ENCODE measurements at regions not wholly inside any gene's neighbourhood (a gene's known extent, or its start where the extent isn't known, plus 50 kb on each side); places are given as distances from the start of the nearest gene placed in this dataset.

GRCh38 chr3:152192050-152192449, 76.7 kb upstream of the MBNL1 start:
- intact Hi-C loops (cut with micrococcal nuclease): loop anchor here (2.0 to 10.0 kb wide), 3 partner anchors 27 to 973 kb away; partner anchors contain the start of gene RAP2B

DNA sequence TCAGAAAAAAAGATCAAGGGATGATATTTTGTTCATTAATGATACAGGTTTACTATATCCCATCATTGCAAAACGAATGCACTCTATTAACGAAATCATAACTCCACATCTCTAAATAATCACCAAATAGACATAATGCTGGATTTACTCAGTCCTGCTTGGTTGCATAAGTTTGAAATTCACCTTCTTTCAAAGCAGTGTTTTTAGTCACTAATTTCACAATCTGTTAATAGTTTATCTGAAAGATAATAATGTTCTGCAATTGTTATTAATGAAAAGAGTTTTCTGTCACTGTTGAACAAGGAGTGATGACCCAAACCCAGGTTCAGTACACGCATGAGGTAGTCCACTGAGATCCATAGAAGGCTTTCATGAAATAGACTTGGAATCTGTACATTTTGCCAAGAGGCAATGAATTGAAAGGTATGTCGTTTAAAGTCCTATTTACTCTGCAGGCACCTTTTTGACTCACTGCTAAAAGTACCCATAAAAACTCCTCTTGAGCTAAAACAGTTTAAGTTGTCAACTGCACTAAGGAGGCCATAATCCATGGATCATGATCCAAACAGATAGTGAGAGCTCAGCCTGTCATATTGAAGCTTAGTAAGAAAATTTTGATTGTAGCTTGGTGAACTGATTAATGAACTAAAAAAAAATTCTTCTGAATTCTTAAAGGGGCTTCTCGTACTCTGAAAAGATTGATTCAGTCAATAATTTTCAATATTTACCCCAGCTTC, 75.6 kb upstream of the MBNL1 start:
- intact Hi-C loops (cut with micrococcal nuclease): loop anchor here (2.0 to 10.0 kb wide), 3 partner anchors 26 to 972 kb away; partner anchors contain the start of gene RAP2B

DNA sequence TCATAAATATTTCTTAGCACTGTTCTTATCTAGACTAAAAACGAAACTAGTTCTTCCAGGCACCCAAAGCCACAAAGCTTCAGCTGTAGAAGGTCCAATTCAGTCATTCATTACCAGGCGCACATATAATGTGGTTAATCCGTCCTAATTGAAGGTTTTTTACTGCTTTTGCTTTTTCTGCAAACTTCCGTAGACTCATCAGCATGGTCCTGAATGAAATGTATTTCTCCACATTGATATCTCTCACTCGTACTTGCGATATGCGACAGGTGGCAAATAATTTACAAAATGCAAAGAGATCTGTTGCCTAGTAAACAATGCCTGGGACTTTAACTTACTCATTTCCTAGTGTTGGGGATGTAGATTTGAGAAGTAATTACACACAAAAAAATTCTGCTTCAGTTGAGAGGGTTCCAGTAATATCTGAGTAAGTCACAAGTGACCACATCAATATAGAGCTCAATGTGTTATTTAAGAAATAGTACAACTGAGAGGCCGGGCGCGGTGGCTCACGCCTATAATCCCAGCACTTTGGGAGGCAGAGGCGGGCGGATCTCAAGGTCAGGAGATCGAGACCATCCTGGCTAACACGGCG, 75.0 kb upstream of the MBNL1 start:
- intact Hi-C loops (cut with micrococcal nuclease): loop anchor here (2.0 to 10.0 kb wide), 3 partner anchors 25 to 971 kb away; partner anchors contain the start of gene RAP2B

DNA sequence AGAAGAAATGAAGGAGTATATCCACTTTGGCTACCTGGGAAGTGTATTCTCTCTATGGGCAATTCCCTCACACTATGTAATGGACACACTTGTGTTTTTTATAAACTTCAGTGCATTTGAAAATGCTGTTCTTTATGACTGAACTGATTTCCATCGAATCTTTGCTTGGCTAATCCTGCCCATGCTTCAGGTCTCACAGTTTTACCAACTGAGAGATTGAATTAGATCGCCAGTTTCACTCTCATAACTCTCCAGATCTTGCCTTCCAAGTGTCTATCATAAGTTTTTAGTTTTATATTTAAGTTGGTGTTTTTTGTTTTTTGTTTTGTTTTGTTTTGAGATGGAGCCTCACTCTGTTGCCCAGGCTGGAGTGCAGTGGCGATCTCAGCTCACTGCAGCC, 73.5 kb upstream of the MBNL1 start:
- intact Hi-C loops (cut with micrococcal nuclease): loop anchor here (5.0 to 10.0 kb wide), 3 partner anchors 497 to 993 kb away; partner anchors contain the start of genes GPR171 and RAP2B

GRCh38 chr3:152196782-152197181, 71.9 kb upstream of the MBNL1 start:
- intact Hi-C loops (cut with micrococcal nuclease): loop anchor here (1.0 to 10.0 kb wide), 4 partner anchors 72 to 994 kb away; partner anchors contain the start of genes GPR171, MBNL1 and RAP2B

GRCh38 chr3:152197451-152197850, 71.3 kb upstream of the MBNL1 start:
- intact Hi-C loops (cut with micrococcal nuclease): loop anchor here (1.0 to 10.0 kb wide), 4 partner anchors 71 to 995 kb away; partner anchors contain the start of genes GPR171, MBNL1 and RAP2B

DNA sequence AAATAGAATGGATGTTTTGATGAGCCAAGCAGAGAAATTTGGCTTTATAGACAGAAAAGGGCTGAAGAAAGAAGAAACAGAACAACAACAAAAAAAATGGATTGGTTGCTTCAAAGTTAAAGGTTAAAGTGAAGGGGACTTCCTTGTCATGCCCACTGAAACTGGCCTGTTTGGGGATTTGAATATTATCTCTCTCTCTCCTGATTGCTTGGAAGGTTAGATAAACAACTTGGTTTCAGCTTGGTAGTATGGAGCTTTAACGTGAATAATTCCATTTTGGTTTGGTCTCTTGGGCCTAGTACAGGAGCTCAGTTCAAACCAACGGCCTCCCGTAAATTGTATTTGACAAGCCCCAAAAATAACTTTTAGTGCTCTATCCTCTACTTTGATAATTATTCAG, 70.8 kb upstream of the MBNL1 start:
- intact Hi-C loops (cut with micrococcal nuclease): loop anchor here (1.0 to 10.0 kb wide), 4 partner anchors 70 to 996 kb away; partner anchors contain the start of genes GPR171, MBNL1 and RAP2B

GRCh38 chr3:152198665-152199064, 70.1 kb upstream of the MBNL1 start:
- intact Hi-C loops (cut with micrococcal nuclease): loop anchor here (5.0 to 10.0 kb wide), 3 partner anchors 494 to 996 kb away; partner anchors contain the start of genes GPR171 and RAP2B

DNA sequence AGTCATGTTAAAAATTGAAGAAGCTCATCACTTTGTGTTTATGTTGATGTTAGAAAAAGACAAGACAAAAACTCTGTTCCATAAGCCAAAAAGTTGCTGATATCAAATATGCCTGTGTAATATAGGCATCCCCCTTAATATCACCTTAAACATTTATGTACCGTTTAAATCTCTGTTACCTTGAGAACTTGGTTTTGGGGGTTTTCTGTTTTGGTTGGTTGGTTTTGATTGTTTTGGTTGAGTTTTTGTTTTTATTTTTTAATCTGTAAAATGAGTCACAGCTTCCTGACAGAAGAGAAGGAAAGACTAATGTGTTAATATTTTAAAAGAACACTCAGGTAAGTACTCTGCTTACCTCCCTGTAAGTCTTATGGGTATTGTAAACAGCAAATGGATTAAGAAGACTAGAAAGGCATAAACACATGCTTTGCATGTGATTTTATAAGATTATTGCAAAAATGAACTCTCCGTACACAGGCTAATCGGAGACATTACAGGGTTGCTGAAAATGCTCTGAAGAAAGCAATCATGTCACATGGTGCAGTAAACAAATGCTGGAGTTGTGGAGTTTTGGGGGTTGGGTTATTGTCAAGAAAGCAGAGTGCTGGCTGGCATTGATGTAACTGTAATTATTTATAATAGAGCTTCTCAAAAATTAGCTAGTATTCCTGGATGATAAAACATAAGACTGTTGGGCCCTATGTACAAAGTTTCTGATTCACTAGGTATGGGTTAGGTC, 69.5 kb upstream of the MBNL1 start:
- intact Hi-C loops (cut with micrococcal nuclease): loop anchor here (5.0 to 10.0 kb wide), 3 partner anchors 493 to 997 kb away; partner anchors contain the start of genes GPR171 and RAP2B

DNA sequence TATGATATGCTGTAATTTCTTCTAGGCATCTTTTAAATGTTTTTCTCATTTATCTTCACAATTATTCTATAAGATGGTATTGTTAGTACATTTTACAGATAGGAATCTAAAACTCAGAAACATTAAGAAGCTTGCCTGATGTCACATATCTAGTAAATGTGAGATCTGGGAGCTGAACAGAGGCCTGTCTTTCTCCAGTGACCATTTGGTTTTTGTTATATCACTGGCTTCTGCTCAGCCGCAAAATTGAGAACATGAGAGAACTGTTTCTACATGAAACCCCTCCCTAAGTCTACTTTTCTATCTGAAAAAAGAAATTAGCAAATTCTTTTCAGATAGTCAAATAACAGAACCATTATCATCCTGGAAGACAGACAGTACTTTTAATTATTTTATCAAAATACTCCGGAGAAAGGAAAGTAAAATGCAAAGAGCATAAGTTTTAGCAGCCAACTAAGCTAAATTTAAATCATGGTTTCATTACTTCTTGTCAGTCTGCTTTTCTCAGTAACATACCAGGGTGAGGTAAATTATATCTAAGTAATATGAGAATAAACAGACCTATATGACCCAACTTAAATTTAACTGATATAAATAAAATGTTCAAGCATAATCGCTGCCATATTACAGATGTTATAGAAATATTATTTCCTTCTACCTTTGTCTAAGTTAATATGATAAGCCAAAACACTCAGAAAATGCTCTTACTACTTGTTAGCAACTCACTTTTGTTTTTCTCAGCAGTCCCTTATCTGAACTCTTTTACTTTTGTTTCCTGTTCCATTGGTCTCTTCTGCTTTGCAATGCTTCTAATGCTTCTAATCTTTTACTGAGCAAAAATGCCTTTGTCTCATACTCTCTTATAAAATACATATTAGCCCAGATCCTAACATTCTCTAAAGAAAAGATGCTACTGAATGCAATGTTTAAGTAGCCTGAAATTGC, 68.0 kb upstream of the MBNL1 start:
- intact Hi-C loops (cut with micrococcal nuclease): loop anchor here (1.0 kb wide), 1 partner anchor 43 kb away; no protein-coding TSS in a partner anchor

GRCh38 chr3:152202976-152203626, 65.6 kb upstream of the MBNL1 start:
- intact Hi-C loops (cut with micrococcal nuclease): no loop called here

DNA sequence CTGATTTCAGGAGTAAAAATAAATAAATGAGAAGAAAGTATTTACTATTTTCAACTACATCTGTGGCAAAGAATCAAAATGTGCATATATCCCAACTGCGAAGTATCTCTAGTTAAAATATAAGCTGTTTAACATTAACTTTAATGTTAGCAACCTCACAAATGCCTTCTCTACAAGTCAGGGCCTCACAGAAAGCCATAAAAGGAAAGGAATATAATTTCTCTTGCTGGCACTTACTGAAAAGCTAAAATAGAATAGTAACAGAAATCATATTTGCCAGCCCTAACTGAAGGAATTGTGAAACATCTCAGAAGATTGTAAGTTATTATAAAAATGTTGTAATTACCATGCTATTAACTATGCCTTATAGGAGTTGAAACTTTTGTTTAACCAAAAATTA, 65.1 kb upstream of the MBNL1 start:
- intact Hi-C loops (cut with micrococcal nuclease): loop anchor here (2.0 kb wide), 1 partner anchor 15 kb away; no protein-coding TSS in a partner anchor

GRCh38 chr3:152204218-152204617, 64.5 kb upstream of the MBNL1 start:
- intact Hi-C loops (cut with micrococcal nuclease): loop anchor here (2.0 kb wide), 1 partner anchor 15 kb away; no protein-coding TSS in a partner anchor

DNA sequence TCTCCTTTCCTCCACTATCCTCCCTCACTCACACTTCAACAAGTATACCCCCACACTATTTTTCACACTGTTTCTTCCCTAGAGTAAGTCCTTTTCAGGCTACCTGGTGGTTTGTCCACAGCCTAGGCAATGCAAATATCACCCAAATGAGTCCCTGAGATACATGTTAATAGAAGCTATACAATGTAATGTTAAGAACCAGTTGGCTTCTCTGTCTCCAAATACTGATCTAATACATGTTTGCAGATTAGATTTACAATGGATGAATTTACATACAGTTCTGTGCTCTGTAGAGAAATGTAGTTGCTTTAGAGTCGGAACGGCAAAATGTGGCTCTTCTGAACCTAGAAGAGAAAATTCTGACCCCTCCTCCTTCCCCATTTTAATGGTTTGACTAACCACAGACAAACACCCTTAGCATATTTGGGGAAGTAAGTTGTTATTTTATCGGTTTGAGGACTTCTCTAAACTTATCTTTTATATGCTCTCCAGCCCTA, 63.6 kb upstream of the MBNL1 start:
- intact Hi-C loops (cut with micrococcal nuclease): loop anchor here (1.0 to 2.0 kb wide), 2 partner anchors 14 to 38 kb away; no protein-coding TSS in a partner anchor

GRCh38 chr3:152206243-152206760, 62.4 kb upstream of the MBNL1 start:
- intact Hi-C loops (cut with micrococcal nuclease): no loop called here

DNA sequence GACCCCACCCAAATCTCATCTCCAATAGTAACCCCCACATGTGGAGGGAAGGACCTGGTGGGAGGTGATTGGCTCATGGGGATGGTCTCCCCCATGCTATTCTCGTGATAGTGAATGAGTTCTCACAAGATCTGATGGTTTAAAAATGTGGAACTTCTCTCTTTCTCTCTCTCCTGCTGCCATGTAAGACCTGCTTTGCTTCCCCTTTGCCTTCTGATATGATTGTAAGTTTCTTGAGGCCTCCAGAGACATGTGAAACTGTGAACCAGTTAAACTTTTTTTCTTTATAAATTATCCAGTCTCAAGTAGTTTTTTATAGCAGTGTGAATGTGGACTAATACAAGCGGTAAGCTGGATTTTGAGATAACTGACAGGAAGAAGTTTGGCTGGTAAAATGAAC, 60.3 kb upstream of the MBNL1 start:
- intact Hi-C loops (cut with micrococcal nuclease): no loop called here

- intact Hi-C loops (cut with micrococcal nuclease): no loop called here
Measured at GRCh38 chr3:152209060-152209459, 59.7 kb upstream of the MBNL1 start.

DNA sequence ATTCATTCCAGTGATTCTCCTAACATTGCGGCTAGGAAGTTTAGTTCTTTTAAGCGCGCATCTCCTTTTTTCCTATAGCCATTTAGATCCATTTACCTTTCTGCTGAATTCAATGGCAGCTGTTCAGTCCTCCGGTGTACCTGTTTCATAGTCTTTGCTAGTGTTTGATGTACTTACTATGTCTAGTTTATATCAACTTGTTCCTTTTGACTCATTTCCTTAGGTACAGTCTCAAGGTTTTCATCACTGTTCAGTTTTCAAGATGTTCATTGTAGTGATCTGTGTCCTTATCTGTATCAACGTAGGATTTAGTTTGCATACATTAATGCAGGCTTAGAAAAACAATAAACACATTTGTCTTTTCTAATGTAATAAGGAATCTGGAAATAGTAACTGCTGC, 59.0 kb upstream of the MBNL1 start:
- intact Hi-C loops (cut with micrococcal nuclease): no loop called here

DNA sequence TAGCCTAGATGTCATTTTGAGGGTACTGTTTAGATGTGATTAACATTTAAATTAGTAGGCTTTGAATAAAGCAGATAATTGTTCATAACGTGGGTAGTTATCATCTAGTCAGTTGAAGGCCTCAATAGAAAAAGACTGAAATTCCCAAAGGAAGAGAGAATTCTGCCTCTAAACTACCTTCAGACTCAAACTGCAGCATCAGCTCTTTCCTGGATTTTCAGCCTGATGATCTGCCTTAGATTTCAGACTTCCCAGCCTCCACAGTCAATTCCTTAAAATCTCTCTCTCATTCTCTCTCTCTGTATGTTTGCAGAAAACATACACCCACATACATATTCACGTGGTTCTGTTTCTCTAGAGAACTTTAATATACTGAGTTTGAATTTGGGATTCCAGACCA, 58.0 kb upstream of the MBNL1 start:
- intact Hi-C loops (cut with micrococcal nuclease): no loop called here
